ENCODE measurements at regions not wholly inside any gene's neighbourhood (a gene's known extent, or its start where the extent isn't known, plus 50 kb on each side); places are given as distances from the start of the nearest gene placed in this dataset.

DNA sequence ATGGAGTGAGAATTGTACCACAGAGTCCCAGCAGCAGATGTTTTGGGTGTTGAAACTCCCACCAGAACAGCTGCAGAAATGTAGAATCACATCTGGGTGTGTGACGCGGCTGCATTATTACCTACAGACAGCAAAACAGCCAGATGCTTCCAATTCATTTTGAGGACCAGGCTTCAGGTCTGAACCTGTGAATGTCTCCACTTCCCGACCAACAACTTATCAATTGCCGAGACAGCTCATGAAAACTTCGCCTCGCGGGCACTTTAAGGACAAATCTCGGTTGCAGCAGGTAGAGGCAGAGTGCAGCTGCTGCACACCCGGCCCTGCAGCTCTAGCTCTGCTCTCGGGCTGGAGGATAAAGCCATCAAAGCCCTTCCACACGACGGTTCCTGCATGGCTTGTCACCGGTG is 202.0 kb downstream of the HRH4 start:
- no peak for DNase-seq (ENCODE audit: low read depth in 3 of 3, low spot score in 2 of 3)

DNA sequence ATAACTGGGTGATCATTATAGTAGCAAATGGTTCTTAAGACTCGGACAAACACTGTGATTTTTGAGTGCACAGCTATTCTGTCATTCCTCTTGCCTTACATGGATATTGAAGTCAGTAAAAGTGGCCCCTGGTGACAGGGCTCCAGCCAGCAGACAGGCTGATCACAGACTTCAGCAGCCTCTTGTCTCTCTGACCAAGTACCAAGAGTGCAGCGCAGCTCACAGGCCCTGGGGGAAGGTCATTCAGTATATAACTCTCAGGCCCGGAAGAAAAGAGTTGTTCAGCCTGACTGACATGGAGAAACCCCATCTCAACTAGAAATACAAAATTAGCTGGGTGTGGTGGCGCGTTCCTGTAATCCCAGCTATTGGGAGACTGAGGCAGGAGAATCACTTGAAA is 202.6 kb downstream of the HRH4 start:
- DNase-seq (ENCODE audit: low read depth in 3 of 3, low spot score in 2 of 3) = no peak

DNA sequence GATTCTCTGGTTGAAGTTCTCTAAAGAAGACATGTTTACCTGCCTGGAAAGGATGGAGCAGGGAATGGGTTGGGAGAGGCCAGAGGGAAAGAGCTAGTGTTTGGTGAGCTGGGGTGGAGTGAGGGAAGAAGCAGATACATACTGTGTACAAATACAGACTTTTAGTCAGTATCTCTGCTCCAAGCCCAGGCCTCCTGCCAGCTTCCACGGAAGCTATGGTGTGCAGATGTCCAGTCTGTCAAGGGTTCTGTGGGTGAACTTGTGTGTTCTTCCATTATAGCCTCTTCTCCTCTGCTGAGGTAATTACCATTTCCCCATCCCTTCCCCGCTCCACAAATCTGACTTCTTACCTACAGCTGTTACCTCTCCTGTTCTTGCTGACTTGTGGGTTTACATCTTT is 208.6 kb downstream of the HRH4 start:
- DNase-seq (ENCODE audit: low read depth in 3 of 3, low spot score in 2 of 3) = no peak

GRCh38 chr18:24669502-24669901 is 209.1 kb downstream of the HRH4 start:
- no peak for DNase-seq (ENCODE audit: low read depth in 3 of 3, low spot score in 2 of 3)

DNA sequence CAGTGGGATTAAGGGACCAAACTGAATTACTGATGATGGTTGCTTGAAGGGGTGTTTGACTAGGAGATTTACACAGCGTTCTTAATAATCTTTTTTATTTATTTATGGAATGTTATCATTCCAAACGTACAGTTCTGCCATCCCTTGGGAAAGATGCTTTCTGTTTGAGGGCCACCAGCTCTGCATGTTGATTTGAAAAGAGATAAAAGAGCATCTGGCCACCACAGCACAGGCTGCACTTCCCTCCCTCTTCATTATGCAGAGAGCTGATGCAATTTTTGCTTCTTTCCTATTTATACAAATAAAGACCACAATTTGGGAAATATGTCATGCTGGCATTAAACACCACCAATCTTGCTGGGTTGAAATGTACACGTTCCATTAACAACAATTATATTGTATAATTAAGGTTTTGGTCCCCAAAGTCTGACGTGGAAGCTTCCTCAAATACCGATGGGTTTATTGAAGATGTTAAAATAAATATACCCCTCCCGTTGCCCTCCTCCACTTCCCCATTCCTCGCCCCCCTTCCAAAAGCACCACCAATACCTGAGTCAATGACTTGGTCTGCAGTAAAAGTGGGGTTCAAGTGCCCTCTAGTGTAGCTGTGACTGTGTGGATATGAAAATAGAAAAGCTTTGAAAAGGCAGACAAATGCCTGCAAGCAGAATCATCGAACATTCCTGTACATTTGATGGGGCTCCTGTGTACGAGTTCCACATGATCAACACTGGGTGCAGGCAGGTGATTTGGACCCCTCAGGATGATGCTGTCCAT is 211.9 kb downstream of the HRH4 start:
- DNase-seq (ENCODE audit: low read depth in 3 of 3, low spot score in 2 of 3) = no peak

GRCh38 chr18:24674200-24674599 is 213.8 kb downstream of the HRH4 start:
- DNase-seq (ENCODE audit: low read depth in 3 of 3, low spot score in 2 of 3) = no peak

GRCh38 chr18:24674605-24675004 is 214.2 kb downstream of the HRH4 start:
- no peak for DNase-seq (ENCODE audit: low read depth in 3 of 3, low spot score in 2 of 3)

GRCh38 chr18:24677011-24677410 is 216.6 kb downstream of the HRH4 start:
- no peak for DNase-seq (ENCODE audit: low read depth in 3 of 3, low spot score in 2 of 3)

DNA sequence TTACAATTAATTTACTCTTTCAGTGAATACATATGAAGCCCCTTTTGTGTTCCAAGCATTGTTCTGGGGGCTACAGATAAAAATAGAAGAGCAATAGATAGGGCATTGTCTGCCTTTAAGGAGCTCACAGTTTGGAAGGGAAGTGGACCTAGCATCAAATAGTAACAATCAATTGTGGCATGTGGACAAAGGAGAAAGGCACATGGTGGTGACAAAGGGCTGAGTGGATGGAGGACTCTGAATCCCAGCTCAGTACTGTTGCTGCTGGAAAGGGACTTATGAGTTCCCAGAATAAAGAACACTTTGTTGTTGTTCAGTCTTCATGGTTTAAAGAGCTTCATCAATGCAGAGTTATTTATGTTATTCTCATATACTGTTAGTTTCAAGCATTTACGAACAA is 217.7 kb downstream of the HRH4 start:
- DNase-seq (ENCODE audit: low read depth in 3 of 3, low spot score in 2 of 3) = no peak

DNA sequence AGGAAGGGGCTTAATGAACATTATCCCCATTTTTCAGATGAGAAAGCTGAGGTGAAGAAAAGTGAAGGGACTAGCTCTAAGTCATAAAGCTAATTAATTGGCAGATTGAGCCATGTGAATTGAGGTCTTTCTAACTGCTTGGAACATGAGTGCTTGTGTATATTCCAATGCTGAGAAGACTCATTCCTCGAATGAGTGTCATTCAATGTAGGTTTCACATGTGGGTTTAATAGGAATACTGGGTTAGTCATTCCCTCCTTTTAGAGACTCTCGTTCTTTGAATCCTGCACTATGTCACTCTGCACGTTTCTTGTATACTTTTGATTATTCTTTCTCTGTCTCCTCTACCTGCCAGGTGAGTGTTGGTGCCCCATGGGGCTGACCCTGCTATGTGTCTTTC is 218.2 kb downstream of the HRH4 start:
- DNase-seq (ENCODE audit: low read depth in 3 of 3, low spot score in 2 of 3) = no peak

DNA sequence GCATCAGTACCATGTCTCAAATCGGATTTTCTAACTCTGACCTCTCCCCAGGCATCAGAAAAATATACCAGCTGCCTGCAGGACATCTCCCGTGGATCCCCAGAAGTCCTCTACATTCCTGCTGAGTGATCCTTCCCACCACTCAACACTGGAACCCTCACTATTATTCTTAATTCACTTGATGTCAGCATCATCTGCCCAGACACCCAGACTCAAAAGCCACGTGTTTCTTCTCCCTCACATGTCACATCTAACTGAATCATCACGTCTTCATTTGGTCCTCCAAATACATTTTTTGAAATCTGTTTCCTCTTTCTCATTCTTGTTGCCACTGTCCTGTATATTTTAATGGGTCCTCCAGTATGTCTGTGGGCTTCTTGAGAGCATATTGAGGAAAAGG is 218.6 kb downstream of the HRH4 start:
- DNase-seq (ENCODE audit: low read depth in 3 of 3, low spot score in 2 of 3) = no peak

DNA sequence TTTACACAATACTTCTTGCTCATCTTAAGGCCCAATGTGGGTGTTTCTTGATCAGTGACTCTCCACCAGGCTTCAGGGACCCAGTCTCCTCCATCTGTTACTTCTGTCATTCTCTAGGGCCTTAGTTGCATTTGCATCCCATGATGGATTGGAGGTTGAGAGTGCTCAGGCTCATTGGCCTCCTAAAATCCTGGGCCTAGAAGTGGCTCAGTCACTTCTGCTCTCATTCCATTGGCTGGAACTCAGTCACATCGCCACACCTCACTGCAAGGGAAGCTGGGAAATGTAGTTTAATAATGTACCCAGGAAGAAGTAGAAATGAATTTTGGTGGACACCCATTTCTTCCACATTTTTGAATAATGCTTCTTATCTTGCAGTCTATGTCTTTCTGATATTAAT is 223.5 kb downstream of the HRH4 start:
- DNase-seq (ENCODE audit: low read depth in 3 of 3, low spot score in 2 of 3) = no peak

DNA sequence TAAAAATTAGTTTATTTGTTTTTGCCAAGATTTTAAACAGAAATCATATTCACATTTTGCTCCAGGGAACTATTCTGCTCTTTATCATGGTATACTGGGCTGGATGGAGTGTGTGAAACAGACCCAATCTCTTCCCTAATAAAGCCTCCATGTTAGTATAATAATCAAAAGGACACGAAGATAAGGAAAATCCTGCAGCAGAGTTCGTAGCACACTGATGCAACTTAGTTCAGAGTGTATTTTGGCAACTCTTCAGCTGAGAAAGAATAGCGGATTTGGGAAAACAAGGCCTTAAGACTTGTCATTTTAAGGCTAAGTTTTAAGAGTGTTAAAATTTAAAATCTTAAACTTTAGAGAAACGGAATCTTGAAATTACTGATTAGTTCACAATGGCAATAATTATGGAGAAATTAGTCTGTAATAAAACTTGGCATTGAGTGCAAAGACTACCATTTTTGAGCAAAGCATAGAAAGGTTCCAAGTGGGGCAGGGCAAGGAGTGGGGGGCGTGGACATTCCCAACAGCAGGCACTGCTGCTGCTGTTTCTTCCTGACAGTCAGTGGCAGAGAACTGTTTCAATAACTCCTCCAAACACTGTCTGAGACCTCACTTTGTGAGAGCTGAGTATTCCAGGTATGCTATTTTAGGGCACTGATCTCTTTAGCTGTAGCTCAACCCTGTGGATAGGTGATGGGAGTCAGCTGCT is 225.0 kb downstream of the HRH4 start:
- DNase-seq (ENCODE audit: low read depth in 3 of 3, low spot score in 2 of 3) = no peak

- DNase-seq (ENCODE audit: low read depth in 3 of 3, low spot score in 2 of 3) = peak in 2 of 3 donors; percentile 23 to 46
Measured at GRCh38 chr18:24695168-24695567, 234.7 kb downstream of the HRH4 start.

DNA sequence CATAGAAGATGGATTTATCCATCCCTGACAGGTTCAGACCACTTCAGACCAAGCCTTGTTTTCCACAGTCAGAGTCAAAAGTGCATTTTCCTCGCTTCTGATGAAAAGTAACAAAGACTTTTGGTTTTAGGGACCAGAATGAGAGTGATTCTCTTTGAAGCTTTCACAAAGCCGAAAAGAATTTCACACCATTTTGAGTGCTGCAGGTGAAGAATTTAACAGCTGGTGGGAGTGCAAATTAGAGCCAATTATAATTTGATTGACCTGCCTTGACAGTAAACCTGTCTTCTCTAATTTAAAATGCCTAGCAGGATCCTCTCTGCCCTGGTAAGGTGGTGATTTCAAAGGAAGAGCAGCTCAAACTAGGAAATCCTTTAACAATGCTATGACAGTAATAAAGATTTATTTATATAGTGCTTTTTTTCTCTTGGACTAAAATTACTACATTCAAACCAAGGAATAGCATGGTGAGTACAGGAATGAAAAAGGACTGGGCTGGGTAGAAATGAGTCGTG is 241.6 kb downstream of the HRH4 start:
- DNase-seq (ENCODE audit: low read depth in 3 of 3, low spot score in 2 of 3) = no peak

- no peak for DNase-seq (ENCODE audit: low read depth in 3 of 3, low spot score in 2 of 3)
Measured at GRCh38 chr18:24703316-24703715, 242.9 kb downstream of the HRH4 start.

- DNase-seq (ENCODE audit: low read depth in 3 of 3, low spot score in 2 of 3) = no peak
Measured at GRCh38 chr18:24704946-24705630, 244.7 kb downstream of the HRH4 start.

DNA sequence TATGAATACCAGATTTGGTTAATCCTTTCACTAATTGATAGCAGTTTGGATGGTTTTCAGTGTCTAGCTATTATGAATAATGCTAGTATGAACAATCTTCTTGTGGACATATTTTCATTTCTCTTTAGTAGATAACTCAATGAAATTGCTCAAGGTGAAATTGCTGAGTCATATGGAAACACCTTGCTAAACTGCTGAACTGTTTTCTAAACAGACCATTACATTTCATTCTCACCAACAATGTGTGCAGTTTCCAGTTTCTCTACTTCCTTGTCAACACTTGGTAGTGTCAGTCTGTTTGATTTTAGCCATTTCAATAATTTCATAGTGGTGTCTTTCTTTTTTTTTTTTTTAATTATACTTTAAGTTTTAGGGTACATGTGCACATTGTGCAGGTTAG is 250.0 kb downstream of the HRH4 start:
- DNase-seq (ENCODE audit: low read depth in 3 of 3, low spot score in 2 of 3) = no peak

DNA sequence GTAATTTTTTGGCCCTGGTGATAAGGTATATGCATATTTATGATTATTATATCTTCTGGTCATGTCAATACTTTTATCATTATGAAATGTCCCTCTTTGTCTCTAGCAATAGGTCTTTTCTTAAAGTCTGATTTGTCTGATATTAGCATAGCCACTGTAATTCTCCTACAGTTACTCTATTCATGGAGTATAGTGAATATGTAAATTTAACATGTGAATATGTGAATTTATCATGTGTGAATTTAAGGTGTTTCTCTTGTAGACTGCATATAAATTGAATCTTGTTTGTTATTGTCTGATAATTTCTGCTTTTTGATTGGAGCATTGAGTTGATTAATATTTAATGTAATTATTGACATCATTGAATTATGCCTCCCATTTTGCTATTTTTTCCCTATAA is 259.4 kb downstream of the HRH4 start:
- no peak for DNase-seq (ENCODE audit: low read depth in 3 of 3, low spot score in 2 of 3)

DNA sequence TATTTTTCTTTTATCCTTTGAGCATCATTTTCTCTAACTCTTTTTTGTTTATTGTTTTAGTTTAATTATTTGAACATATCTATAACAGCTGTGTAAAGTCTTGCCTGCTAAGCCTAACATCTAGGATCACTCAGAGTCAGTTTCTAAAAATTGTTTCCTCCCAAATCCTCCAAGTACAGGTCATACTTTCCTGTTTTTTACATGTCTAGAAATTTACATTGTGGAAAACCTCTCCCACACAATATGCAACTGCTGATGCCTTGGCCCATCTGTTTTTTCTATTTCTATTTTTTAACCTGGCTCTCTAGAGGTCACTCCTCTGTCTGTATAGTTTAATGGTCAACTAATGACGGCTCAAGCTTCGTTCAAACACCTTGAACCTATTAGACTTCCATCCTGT is 261.0 kb downstream of the HRH4 start:
- no peak for DNase-seq (ENCODE audit: low read depth in 3 of 3, low spot score in 2 of 3)

DNA sequence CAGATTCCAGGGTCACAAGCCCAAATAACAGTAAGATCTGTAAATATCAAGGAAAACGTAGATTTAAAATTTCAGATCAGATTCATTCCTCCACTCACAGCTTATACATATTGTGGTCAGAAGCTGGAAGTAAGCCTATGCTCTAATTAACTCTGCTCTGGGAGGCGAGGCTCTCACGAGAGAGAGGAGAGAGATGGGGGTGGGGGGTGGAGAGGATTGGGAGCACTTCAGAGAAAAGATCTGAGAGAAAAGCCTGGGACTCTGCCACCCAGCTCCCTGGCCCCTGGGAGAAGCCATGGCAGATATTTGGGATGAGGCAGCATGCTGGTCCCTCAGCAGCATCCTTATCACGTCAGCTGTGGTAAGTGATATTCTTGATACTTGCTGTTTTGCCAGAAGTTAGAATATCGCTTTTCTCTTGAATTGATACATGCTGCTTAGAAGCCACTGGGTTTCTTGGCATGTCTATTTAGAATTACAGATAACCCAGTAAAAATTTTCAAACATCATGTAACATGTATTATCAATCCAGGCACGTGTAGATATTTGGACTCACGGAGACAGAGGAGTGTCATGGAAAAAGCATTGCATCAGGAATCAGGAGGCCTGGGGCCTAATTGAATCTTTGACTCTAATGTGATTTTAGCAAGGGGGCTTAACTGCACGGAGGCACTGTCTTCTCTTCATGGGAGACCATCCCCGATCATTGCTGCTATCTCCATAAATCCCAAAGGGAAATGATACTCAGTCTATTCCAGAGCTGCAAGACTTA is 265.4 kb downstream of the HRH4 start:
- no peak for DNase-seq (ENCODE audit: low read depth in 3 of 3, low spot score in 2 of 3)

Data from right renal cortex interstitium (tissue), 3 donors.